Peyer's patch (tissue), 4 donors: ENCODE measurements at regions not wholly inside any gene's neighbourhood (a gene's known extent, or its start where the extent isn't known, plus 50 kb on each side); places are given as distances from the start of the nearest gene placed in this dataset.

ENCODE experiments used
- DNase-seq, 3 donors: peaks; one replicate each; pipeline ENCODE4 v3.0.0-alpha.2; 2017 to 2019
- H3K27ac ChIP-seq, 4 donors: fragments of 200-600 bp; sonication (generic); one replicate each; pipeline ENCODE4 v1.5.1; 2016 to 2019
- H3K27me3 ChIP-seq, 2 donors: fragments of 200-600 bp; sonication (generic); one replicate each; pipeline ENCODE4 v1.5.1; 2019
- H3K36me3 ChIP-seq, 3 donors: fragments of 200-600 bp; sonication (generic); one replicate each; pipeline ENCODE4 v1.5.1; 2016 to 2019
- H3K4me1 ChIP-seq, 4 donors: fragments of 200-600 bp; sonication (generic); one replicate each; pipeline ENCODE4 v1.5.1; 2016 to 2019
- H3K4me3 ChIP-seq, 4 donors: fragments of 200-600 bp; sonication (generic); 1 replicate in 3 of 4; 2 replicates in 1 of 4; pipeline ENCODE4 v1.5.1; 2016 to 2019; ENCODE audit warnings: mild to moderate bottlenecking in 1 of 4
- H3K9me3 ChIP-seq, 4 donors: fragments of 200-600 bp; sonication (generic); one replicate each; pipeline ENCODE4 v1.5.1; 2016 to 2019; ENCODE audit warnings: mild to moderate bottlenecking in 1 of 4
- CTCF ChIP-seq, 6 experiments: fragments of 450-650 bp in 4 of 6; fragments of 200-600 bp in 2 of 6; sonication (generic) in 1 of 6; IDR thresholded peaks; one replicate each; pipeline ENCODE4 v1.5.1; 2017 to 2019; ENCODE audit warnings: antibody characterized with exemption in 6 of 6, mild to moderate bottlenecking in 3 of 6, moderate library complexity in 1 of 6
- POLR2A ChIP-seq, 2 donors: fragments of 450-650 bp; IDR thresholded peaks; one replicate each; pipeline ENCODE4 v1.5.1; 2017; ENCODE audit warnings: antibody characterized with exemption in 2 of 2, mild to moderate bottlenecking in 2 of 2, moderate library complexity in 2 of 2

GRCh38 chr3:103968751-103969150, 1398.0 kb upstream of the ALCAM start:
- TF ChIP-seq CTCF (IDR thresholded peaks at IDR 0.05) (no peak), POLR2A (IDR thresholded peaks at IDR 0.05) (no peak)
- no peak for DNase-seq
- Histone ChIP-seq H3K9me3 (no peaks in the 10 kb centered on the region), H3K36me3 (no peaks in the 10 kb centered on the region), H3K27me3 (no peaks in the 10 kb centered on the region), H3K4me1 (no peaks in the 10 kb centered on the region), H3K27ac (no peak overlapping the region), H3K4me3 (no peak overlapping the region)

GRCh38 chr3:103976931-103977339, 1389.8 kb upstream of the ALCAM start:
- Histone ChIP-seq H3K4me1 (no peaks in the 10 kb centered on the region), H3K27me3 (no peaks in the 10 kb centered on the region), H3K27ac (no peak overlapping the region), H3K36me3 (no peaks in the 10 kb centered on the region), H3K9me3 (no peaks in the 10 kb centered on the region), H3K4me3 (no peak overlapping the region)
- no peak for DNase-seq
- TF ChIP-seq CTCF (IDR thresholded peaks at IDR 0.05) = no peak
- TF ChIP-seq POLR2A (IDR thresholded peaks at IDR 0.05) = no peak

- no peak for DNase-seq
- no peak overlapping the region for H3K27ac ChIP-seq
- TF ChIP-seq CTCF (IDR thresholded peaks at IDR 0.05) (no peak), POLR2A (IDR thresholded peaks at IDR 0.05) (no peak)
- no peaks in the 10 kb centered on the region for H3K4me1 ChIP-seq
- no peak overlapping the region for H3K4me3 ChIP-seq
- no peaks in the 10 kb centered on the region for H3K9me3 ChIP-seq
- H3K27me3 ChIP-seq = no peaks in the 10 kb centered on the region
- H3K36me3 ChIP-seq = no peaks in the 10 kb centered on the region
These were observed 1389.3 kb upstream of the ALCAM start for GRCh38 chr3:103977417-103977816.

- Histone ChIP-seq H3K27ac (no peak overlapping the region), H3K27me3 (no peaks in the 10 kb centered on the region), H3K4me1 (no peaks in the 10 kb centered on the region), H3K9me3 (no peaks in the 10 kb centered on the region), H3K4me3 (no peak overlapping the region), H3K36me3 (no peaks in the 10 kb centered on the region)
- DNase-seq = no peak
- no peak for TF ChIP-seq POLR2A (IDR thresholded peaks at IDR 0.05)
- TF ChIP-seq CTCF (IDR thresholded peaks at IDR 0.05) = no peak
These were observed 1375.1 kb upstream of the ALCAM start for GRCh38 chr3:103991461-103992115.

GRCh38 chr3:103992469-103992868, 1374.2 kb upstream of the ALCAM start:
- no peaks in the 10 kb centered on the region for H3K9me3 ChIP-seq
- H3K4me3 ChIP-seq = no peak overlapping the region
- no peak for DNase-seq
- no peaks in the 10 kb centered on the region for H3K27me3 ChIP-seq
- H3K36me3 ChIP-seq = no peaks in the 10 kb centered on the region
- TF ChIP-seq POLR2A (IDR thresholded peaks at IDR 0.05) = no peak
- no peak for TF ChIP-seq CTCF (IDR thresholded peaks at IDR 0.05)
- no peak overlapping the region for H3K27ac ChIP-seq
- H3K4me1 ChIP-seq = no peaks in the 10 kb centered on the region

GRCh38 chr3:104004956-104005355, 1361.8 kb upstream of the ALCAM start:
- TF ChIP-seq CTCF (IDR thresholded peaks at IDR 0.05) (no peak), POLR2A (IDR thresholded peaks at IDR 0.05) (no peak)
- H3K4me3 ChIP-seq = no peak overlapping the region
- no peaks in the 10 kb centered on the region for H3K27me3 ChIP-seq
- H3K4me1 ChIP-seq = no peaks in the 10 kb centered on the region
- no peak for DNase-seq
- H3K27ac ChIP-seq = no peak overlapping the region
- H3K9me3 ChIP-seq = no peaks in the 10 kb centered on the region
- H3K36me3 ChIP-seq = no peaks in the 10 kb centered on the region
